Sigmoid colon (tissue), 4 donors: ENCODE measurements at regions not wholly inside any gene's neighbourhood (a gene's known extent, or its start where the extent isn't known, plus 50 kb on each side); places are given as distances from the start of the nearest gene placed in this dataset.

ENCODE experiments used
- EP300 ChIP-seq, 4 donors: sonication (generic); formaldehyde crosslinking; IDR thresholded peaks; one replicate each; pipeline ENCODE4 v1.6.1; 2017; ENCODE audit warnings: antibody characterized with exemption in 4 of 4
- POLR2A ChIP-seq, 2 donors: fragments of 450-650 bp; IDR thresholded peaks; one replicate each; pipeline ENCODE4 v1.6.1; 2016; ENCODE audit warnings: antibody characterized with exemption in 2 of 2, mild to moderate bottlenecking in 2 of 2, moderate library complexity in 2 of 2
- TF ChIP-seq, protein P1 (sequence below), 4 experiments: fragments of 450-650 bp in 3 of 4; fragments of 200-600 bp in 1 of 4; IDR thresholded peaks; one replicate each; pipeline ENCODE4 v1.5.1; 2016 to 2019; ENCODE audit warnings: antibody characterized with exemption in 4 of 4, mild to moderate bottlenecking in 3 of 4, moderate library complexity in 2 of 4

DNA sequence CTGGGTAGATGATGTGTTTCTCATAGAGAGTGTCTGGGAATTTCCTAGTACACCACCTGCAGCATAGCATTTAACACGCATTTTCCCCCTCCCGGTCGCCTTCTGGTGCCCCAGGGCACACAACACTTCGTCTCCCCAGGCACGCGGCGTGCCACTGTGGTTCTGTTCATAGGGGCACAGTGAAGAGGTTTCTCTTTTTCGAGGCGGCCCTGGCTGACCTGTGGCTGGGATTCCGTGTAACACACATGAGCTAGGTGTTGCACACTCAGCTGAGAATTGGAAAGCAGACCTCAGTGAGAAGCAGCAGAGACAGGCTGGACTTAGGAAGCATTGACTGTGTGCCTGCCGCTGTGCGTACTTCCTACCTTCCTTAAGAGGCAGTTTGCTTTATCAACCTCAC, 214.3 kb upstream of the SHH start:
- TF ChIP-seq, protein P1, sequence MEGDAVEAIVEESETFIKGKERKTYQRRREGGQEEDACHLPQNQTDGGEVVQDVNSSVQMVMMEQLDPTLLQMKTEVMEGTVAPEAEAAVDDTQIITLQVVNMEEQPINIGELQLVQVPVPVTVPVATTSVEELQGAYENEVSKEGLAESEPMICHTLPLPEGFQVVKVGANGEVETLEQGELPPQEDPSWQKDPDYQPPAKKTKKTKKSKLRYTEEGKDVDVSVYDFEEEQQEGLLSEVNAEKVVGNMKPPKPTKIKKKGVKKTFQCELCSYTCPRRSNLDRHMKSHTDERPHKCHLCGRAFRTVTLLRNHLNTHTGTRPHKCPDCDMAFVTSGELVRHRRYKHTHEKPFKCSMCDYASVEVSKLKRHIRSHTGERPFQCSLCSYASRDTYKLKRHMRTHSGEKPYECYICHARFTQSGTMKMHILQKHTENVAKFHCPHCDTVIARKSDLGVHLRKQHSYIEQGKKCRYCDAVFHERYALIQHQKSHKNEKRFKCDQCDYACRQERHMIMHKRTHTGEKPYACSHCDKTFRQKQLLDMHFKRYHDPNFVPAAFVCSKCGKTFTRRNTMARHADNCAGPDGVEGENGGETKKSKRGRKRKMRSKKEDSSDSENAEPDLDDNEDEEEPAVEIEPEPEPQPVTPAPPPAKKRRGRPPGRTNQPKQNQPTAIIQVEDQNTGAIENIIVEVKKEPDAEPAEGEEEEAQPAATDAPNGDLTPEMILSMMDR (IDR thresholded peaks at IDR 0.05), result no peak
- no peak for TF ChIP-seq EP300 (IDR thresholded peaks at IDR 0.05)
- TF ChIP-seq POLR2A (IDR thresholded peaks at IDR 0.05), result no peak
